ENCODE measurements at regions not wholly inside any gene's neighbourhood (a gene's known extent, or its start where the extent isn't known, plus 50 kb on each side); places are given as distances from the start of the nearest gene placed in this dataset.

DNA sequence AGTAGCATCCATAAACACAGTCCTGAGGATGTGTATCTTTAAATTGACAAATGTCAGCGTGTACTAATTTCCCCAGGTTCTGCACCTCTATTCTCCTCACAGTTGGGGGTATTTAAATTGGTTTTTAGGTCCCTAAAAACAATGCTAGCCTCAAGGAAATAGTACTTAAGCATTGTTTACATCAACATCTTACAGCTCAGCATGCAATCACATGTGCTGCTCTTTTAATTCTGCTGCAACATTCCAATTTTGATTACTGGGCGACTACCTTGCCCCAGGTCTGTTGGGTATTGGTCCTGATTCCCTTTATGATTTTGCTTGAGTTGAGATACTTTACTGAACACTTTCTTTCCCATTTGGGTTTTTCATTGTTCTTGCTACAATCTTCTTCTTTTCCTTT is 616.6 kb downstream of the CCER1 start:
- DNase-seq (ENCODE audit: low read depth): no peak
- TF ChIP-seq, protein P1, sequence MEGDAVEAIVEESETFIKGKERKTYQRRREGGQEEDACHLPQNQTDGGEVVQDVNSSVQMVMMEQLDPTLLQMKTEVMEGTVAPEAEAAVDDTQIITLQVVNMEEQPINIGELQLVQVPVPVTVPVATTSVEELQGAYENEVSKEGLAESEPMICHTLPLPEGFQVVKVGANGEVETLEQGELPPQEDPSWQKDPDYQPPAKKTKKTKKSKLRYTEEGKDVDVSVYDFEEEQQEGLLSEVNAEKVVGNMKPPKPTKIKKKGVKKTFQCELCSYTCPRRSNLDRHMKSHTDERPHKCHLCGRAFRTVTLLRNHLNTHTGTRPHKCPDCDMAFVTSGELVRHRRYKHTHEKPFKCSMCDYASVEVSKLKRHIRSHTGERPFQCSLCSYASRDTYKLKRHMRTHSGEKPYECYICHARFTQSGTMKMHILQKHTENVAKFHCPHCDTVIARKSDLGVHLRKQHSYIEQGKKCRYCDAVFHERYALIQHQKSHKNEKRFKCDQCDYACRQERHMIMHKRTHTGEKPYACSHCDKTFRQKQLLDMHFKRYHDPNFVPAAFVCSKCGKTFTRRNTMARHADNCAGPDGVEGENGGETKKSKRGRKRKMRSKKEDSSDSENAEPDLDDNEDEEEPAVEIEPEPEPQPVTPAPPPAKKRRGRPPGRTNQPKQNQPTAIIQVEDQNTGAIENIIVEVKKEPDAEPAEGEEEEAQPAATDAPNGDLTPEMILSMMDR (IDR thresholded peaks at IDR 0.05; ENCODE audit: insufficient read depth, low read depth, low read length): no peak

GRCh38 chr12:90337018-90337417 is 618.0 kb downstream of the CCER1 start:
- TF ChIP-seq, protein P1 (IDR thresholded peaks at IDR 0.05; ENCODE audit: insufficient read depth, low read depth, low read length): no peak
- no peak for DNase-seq (ENCODE audit: low read depth)
- no peak overlapping the region for H3K4me3 ChIP-seq (ENCODE audit: low read depth, low read length)

More for the DNA sequence above, 616.6 kb downstream of the CCER1 start:
- H3K4me3 ChIP-seq (ENCODE audit: low read depth, low read length): no peak overlapping the region

DNA sequence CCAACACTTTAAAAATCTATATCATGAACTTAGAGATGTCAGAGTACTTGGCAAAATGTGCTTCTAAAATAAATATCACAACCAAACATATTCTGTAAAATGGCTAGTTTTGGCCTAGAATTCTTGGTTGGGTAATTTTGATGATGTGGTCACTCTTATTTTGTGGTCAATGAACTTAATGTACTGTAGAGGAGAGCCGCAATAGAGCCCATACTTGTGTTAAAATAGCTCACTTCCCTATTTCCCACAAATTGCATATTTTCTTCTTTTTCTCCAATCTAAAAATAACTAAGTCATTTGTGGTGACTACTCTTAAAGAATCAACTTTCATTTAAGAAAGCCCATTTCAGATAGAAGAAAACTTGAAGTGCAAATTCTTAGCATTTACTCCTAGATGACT is 619.4 kb downstream of the CCER1 start:
- H3K4me3 ChIP-seq (ENCODE audit: low read depth, low read length): no peak overlapping the region
- TF ChIP-seq, protein P1 (IDR thresholded peaks at IDR 0.05; ENCODE audit: insufficient read depth, low read depth, low read length): no peak
- DNase-seq (ENCODE audit: low read depth): no peak

DNA sequence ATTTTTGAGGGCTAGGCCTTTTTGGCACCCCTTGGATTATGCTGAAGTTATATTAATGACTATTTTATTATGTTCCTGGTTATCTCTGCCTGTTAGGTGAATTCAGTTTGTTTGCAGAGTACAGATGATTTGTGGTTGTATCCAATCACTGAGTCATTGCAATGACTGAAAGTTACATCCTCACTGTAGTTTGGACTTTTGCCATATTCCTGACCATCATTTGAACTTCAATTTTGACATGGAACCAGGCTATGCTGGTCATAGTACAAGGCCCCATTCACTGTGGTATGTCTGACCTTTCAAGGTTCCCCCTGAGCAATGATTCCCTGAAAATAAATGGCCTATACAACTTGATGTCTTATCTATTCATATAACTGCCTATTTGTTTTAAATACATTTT is 621.0 kb downstream of the CCER1 start:
- H3K4me3 ChIP-seq (ENCODE audit: low read depth, low read length): no peak overlapping the region
- TF ChIP-seq, protein P1 (IDR thresholded peaks at IDR 0.05; ENCODE audit: insufficient read depth, low read depth, low read length): no peak
- no peak for DNase-seq (ENCODE audit: low read depth)

- H3K4me3 ChIP-seq (ENCODE audit: low read depth, low read length): no peak overlapping the region
- DNase-seq (ENCODE audit: low read depth): no peak
- TF ChIP-seq, protein P1 (IDR thresholded peaks at IDR 0.05; ENCODE audit: insufficient read depth, low read depth, low read length): no peak
Measured at GRCh38 chr12:90333424-90333823, 621.6 kb downstream of the CCER1 start.

DNA sequence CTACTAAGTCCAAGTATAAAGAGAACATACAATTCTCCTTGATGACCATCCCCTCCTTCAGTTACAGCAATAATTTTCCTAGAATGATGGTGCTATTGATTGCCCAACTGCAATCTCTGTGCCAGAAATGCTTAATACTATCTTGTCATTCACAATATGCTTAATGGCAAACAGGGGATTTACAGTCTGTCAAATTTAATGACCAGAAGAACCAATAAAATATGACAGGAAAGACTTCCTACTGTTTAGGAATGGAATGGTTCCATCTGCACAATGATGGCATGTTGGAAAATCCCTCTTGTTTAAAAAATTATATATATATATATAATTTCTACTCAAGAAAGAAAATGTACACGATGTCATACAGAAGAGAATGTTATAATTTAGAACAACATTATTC is 623.2 kb downstream of the CCER1 start:
- H3K4me3 ChIP-seq (ENCODE audit: low read depth, low read length): no peak overlapping the region
- TF ChIP-seq, protein P1 (IDR thresholded peaks at IDR 0.05; ENCODE audit: insufficient read depth, low read depth, low read length): no peak
- DNase-seq (ENCODE audit: low read depth): no peak

DNA sequence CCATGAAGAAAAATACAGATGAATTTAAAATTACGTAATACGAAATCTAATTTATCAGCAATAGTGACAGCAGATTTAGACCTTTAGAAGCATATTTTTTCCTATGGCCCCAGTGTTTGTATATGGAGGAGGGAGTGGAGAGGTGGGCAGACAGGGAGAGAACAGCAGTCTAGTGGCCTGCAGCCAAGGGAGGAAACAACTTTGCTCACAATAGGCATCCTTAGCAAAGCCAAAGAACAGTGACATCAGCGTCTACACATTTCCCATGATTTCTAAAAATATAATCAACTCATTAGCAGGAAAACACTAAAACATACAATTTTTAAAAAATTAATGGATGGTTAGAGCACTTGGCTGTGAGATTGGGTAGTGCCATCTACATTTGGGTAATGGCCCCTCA is 622.6 kb upstream of the ATP2B1 start:
- no peak overlapping the region for H3K4me3 ChIP-seq (ENCODE audit: low read depth, low read length)
- DNase-seq (ENCODE audit: low read depth): no peak
- TF ChIP-seq, protein P1 (IDR thresholded peaks at IDR 0.05; ENCODE audit: insufficient read depth, low read depth, low read length): no peak
